Right ventricle myocardium inferior (tissue), 1 donor: ENCODE measurements at regions not wholly inside any gene's neighbourhood (a gene's known extent, or its start where the extent isn't known, plus 50 kb on each side); places are given as distances from the start of the nearest gene placed in this dataset.

Experiments
- ATAC-seq: fragments of 200-7000 bp; cut with Tn5 transposase; one replicate; pipeline ENCODE4 v1.9.1; 2020; ENCODE audit warnings: mild to moderate bottlenecking, moderate library complexity
- DNase-seq: peaks from one replicate; pipeline ENCODE4 v3.0.0; 2021; ENCODE audit errors: missing footprints
- intact Hi-C: fragments of 100-400 bp; cut with DNase I; formaldehyde crosslinking; loops from one replicate; pipeline ENCODE4 v1.11.0; 2022
- donor health status: DM: no; HTN: yes; CAD: no; lungs with severe emphysema.

DNA sequence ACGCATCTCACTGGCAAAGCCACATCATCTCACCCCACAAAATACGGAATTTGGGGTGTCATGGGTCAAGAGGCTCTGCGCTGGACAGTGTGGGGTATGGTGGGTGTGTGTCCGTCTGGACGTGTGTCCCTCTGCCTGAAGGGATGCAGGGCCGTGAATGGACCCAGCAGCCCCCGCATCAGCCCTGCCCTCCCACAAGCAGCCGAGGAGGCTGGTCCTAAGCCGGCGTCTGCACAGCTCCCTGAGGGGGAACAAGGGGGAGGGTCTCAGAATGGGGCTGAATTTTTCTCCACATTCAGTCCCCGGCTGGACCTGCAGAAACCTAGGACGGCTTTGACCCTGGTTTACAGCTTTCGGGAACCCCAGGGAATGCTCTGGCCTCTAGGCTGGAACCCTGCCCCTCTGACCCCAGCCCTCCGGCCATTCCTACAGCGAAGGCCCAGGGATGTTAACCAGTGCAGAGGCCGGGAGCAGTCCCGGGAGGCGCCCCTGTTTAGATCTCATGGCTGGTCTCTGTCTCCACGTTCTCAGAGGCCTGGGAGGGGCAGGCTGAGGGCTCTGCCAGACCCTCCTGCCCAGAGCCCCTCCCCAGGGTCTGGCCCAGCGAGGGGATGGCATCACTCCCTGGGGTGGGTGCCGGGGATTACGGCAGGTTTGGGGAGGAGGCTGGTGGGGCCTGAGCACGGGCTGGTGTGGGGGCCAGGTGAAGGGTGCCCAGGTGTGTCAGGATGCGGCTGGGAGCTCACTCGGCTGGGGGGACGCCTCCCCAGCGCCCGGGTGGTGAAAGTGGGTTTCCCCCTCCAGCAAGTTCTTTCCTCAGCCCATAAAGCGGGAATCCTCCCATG, 156.5 kb upstream of the C14orf180 start:
- DNase-seq (no peak), ATAC-seq (no peak)
- intact Hi-C loops: no loop called here

DNA sequence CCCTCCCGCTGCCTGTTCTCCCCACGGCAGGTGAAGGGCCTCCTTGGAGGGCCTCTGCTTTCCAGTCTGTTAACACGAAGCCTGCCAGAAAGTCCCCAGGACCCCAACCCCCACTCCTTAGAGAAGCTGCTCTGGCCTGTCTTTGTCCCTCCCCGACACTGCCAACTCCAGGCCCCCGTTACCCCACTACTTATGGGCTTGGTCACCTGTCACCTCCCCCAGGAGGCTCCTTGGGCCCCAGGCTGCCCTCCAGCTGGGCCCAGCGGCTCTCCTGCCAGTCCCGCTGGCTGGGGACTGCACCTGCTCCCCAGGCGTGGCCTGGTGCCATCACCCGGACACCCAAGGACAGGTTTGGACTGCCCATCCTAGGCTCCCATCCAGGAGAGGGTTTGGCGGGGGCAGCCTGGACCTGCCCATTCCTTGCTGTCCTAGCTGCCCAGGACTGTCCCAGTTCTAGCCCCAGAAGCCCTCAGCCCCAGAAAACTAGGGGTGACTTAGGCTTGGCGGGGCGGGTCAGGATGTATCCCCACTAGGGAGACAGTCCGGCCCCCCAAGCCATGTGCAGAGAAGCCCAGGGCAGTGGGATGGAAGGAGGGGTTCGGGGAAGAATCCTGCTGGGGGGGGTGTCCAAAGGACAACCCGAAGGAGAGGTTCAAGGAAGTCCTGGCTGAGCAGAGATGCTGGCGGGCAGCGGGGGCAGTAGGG, 155.7 kb upstream of the C14orf180 start:
- DNase-seq: no peak
- intact Hi-C loops: no loop called here

DNA sequence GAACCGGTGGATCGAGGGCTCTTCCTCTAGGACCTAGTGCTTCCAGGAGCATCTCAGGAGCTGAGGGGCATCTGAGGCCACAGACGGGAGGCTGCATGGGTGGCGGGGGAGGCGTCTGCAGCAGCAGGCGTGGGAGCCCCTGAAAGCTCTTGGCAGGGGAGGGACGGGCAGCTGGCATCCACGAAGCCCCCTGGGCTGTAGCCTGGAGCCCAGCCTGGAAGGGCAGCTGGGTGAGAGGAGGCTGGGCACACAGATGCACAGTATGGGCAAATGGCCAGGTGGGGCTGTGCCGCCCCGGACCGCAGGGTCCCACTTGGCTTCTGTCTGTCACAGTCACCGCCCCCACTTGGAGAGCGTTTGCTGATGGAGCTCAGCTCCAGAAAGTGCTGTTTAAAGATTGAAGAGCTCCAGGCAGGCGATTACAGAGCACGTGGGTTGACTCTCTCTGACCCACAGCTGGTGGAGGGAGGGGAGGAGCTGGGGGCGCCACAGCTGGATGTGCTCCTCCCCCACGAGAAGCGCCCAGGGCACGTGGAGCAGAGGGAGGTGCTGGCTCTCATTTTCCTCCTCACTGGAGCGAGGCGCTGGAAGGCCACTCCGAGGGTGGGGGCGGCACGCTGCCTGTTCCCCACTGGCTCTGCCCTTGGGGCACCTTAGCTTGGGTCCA, 155.0 kb upstream of the C14orf180 start:
- ATAC-seq: no peak

More for the DNA sequence above, 155.7 kb upstream of the C14orf180 start:
- no peak for ATAC-seq

DNA sequence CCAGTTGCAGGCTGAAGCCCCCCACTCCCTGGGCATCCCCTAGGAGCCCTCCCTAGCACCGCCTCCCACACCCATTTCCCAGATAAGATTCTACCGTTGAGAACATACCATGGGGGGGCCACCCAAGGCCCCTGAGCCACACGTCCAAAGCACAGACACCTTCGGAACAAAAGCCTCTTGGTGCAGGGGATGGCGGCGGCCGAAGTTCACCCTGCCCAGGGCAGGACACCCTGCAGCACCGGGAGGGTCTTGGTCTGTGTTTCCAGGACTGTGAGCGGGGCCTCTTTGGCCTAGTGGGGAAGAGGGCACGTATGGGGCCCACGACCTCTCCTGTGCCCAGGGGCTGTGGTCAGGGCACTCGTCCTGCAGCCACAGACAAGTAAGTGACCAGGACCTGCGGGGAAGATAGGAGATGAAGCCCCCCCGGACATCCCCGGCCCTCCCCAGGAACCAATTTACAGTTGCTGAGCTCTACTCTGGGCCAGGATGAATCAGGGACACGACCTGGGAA, 154.3 kb upstream of the C14orf180 start:
- ATAC-seq: no peak
- DNase-seq: no peak
- intact Hi-C loops: no loop called here

More for the DNA sequence above, 155.0 kb upstream of the C14orf180 start:
- intact Hi-C loops: no loop called here
- DNase-seq: no peak

DNA sequence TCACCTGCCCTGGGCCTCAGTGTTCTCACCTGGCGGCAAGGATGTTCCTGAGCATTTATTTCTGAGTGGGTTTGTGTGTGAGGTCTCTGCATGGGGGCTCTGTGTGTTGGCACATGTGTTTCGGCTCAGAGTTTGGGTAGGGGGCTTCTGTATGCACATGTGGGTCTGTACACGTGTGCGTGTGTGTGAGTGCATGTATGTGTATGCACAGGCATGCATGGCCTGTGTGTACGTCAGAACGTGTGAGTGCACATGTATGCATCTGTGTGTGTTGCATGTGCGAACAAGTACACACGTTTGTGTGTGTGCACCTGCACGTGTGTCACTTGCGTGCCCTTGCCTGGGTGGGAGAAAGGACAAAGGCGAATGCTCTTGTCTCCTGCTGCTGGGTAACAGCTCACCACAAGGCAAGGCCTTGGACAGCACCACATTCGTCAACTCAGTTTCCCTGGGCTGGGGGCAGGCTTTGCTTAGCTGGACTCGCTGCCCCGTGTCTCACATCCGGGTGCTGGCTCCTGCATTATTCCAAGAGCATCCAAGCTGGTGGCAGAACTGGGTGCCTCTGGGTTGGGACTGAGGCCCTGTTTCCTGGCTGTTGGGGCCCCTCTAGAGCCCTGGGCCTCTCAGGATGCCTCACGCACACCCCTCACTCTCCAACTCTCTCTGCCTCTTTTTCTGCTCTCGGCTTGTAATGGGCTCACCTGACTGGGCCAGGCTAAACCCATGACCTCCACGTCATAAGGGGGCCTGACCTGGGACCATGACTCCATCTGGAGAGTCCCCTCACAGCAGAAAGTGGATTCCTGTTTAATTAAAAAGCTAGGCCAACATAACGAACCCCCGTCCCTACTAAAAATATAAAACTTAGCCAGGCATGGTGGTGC, 153.6 kb upstream of the C14orf180 start:
- DNase-seq (no peak), ATAC-seq (no peak)
- intact Hi-C loops: no loop called here

DNA sequence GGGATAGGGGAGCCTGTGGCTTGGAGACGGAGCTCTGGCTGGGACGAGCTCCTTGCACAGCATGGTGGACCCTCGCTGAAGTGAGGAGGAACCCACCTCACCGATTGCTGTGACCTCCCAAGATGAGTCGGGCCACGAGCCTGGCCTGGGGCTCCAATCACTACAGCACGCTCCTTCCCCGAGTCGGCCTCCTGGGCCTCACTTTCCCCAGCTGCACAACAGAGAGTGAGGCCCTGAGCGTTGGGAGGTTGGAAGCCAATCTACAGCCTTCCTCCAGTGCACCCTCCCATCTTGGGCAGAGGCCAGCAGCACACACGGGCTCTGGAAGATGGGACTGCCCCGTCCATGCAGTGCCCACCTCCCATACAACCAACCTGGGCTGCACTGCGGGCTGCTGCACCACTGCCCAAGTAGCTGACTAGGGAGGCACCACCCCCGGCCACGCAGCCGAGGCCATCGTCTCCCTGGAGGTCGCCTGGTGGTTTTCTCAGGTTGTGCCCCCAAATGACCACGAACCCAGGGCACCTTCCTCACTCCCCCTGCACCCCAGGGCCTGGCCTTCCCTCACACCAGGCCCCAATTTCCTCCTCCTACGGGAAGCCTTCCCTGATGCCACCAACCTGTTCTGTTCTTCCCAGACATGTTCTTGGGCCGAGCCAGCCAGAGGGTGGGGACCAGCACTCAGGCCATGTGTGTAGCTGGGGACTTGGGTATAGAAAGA, 152.3 kb upstream of the C14orf180 start:
- DNase-seq (peak; percentile 57), ATAC-seq (no peak)
- intact Hi-C loops: no loop called here

DNA sequence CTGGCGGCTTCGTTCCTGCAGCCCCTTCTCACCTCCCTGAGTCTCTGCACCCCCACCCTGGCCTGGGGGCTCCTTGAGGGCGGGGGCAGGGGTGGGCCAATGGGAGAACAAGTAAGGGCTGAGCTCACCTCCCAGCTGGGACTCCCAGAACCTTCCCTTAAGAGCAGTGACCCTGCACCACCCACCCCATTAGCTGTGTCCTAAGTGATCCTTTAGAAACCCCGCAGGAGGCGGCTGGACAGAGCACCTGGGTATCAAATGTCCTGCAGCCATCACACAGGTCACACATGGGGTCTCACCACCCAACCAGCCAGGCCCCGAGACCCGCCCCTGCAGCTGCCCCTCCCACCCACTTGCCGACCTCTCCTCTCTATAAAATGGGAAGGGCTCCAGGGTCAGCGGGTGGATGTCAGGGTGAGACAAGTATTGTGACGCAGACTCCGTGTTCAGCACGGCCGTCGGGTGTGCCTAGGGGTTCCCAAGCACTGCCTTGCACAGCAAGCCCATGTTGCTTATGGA, 151.2 kb upstream of the C14orf180 start:
- DNase-seq (peak; percentile 42), ATAC-seq (no peak)
- intact Hi-C loops: no loop called here

DNA sequence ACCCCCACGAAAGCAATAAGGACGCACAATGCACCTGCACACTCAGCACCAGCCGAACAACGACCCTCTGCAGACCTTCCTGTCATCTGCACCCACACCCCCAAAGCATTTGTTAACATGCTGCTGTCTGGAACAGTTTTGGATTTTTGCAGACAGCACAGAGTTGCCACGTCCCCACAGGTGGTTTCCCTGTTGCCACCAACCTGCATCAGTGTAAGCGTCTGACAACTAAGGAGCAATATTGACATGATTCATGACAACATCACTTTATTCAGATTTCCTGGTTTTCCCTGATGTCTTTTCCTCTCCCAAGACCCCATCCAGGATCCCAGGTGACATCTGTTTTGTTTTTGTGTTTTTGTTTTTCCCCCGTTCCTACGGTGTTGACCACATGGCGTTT, 150.7 kb upstream of the C14orf180 start:
- intact Hi-C loops: no loop called here
- ATAC-seq: no peak
- DNase-seq: no peak

DNA sequence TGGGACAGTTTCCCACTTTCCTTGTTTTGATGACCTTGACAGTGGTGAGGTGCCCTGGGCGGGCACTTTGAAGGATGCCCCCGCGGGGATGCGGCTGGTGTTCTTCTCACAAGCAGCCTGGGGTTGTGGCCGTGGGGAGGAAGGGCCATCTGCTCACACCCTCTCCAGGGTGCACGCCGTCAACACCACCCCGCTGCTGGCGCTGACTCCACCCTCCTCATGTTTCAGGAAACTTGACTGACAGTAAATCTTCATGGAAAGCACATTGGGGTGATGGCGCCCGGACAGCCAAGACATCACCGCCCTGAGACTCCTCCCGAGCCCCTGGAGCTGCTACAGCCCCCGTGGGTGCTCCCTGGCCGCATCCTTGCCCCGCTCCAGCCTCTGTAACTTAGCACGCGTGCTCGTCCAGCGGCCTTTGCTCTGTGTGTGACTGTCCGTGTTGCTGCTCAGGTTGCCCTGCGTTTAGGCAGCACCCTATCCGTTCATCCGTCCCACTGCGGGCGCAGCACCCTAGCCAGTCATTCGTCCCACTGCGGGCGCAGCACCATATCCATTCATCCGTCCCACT, 150.2 kb upstream of the C14orf180 start:
- intact Hi-C loops: no loop called here
- no peak for ATAC-seq
- DNase-seq: peak; percentile 69

DNA sequence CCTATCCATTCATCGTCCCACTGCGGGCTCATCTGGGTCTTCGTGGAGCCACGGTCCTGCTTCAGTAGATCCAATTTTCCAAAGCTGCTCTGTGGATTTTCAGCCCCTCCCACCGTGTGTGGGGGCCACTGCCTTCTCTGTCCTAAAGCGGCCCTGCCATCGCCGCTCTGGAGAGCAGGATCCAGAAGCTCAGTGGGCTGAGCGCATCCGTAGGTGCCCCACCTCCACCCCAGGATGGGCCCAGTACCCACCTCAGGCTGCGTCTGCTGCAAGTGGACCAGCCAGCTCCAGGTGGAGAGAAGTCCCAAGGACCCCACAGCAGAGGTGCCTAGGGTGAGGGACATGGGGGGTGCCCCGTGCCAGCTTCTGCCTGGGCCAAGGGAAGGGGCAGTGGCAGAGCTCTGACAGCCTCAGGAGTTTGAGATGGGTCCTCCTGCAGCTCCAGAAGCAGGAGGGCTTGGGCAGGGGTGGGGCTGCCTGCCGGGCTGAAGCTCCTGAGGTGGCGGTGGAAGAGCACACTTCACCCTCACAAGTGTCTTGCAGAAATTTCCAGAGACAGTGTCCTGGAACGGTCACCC, 148.1 kb upstream of the C14orf180 start:
- DNase-seq (no peak), ATAC-seq (no peak)
- intact Hi-C loops: no loop called here

DNA sequence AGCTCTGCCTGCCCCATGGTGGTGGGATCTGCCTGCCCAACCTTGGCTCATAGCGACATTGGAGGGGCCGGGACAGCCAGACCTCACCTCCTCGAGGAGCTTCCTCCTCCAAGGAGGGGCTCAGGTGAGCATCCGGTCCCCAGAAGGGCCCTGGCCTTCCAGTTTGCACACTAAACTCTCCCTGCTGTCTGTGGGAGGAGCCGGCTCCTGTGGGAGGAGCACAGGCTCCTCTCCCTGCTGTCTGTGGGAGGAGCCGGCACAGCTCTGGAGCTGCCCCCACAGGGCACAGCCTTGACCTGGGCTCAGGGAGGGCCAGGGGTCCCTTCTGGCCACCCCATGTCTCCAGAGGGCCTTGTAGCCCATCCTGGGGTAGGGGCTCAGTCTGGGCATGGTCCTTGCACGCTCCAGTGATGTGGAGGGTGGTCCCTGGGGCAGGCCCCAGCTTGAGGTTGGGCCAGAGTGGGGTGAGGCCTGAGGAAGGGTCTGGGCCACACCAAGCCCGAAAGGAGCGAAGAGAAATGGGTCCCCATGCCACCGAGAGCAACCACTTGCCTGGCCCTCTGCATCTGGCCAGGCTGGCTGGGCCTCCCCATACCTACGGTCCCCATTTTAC, 147.5 kb upstream of the C14orf180 start:
- DNase-seq (peak; percentile 13), ATAC-seq (no peak)
- intact Hi-C loops: no loop called here

DNA sequence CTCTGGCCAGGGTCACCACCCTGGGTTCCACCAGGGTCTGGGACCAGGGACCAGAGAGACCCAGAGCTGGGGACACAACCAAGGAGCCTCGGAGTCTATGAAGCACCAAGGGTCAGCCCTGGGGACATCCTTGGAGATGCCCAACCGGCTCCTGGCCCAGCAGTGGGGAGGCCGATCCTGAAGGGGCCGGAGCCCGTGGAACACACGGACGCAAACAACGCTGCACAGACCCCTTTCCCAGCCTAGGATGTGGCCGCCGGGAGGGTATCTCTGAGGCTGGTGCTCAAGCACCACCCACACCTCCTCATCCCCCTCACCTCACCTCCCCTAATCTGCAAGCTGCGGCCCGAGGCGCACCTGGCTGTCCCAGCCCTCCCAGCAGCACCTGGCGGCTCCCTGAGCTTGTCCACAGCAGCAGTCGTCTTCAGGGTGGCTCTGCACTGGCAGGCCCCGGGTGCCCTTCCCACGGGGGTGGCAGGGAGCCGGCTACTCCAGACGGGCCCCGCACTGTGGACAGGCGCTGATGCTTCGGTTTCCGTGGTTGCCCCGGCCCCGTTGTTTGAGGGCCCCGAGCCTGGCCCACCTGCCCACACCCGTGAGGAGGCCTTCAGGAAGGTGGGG, 146.8 kb upstream of the C14orf180 start:
- peak; percentile 39 for DNase-seq
- no peak for ATAC-seq
- intact Hi-C loops: no loop called here

DNA sequence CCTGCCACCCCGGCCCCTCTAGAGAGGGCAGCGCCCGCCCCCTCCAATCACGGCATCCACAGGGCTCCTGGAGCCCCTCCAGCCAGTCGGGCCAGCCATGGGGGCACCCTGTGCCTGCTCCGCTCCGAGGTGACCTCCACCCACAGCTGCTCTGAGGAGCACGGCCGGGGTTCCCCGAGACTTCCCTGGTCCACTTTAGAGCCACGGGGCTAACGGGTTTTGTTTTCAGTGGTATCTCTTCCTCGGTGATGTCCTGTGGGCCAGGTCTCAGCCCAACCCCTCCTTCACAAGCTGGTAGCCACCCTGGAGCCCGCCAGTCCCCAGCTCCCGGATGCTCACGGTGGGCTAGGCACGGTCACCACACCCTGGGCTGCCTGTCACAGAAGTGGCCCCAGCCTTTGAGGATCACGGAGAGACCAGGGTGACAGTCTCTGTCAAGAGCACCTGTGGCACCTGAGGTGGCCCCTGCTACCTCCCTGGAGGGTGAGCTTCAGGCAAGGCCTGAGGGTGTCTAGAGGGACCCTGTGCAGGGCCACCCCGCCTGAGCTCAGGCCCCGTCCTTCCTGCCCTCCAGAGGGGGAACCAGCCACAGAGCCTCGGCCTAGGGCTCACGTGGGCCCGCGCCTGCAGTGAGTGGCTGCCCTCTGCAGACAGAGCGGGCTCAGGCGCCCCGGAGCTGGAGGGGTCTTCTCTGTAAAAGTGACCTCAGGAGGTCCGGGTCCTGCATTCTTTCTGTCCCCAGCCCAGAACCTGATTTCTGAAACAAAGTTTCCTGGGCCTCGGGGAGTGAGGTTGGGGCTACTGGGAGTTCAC, 146.0 kb upstream of the C14orf180 start:
- intact Hi-C loops: no loop called here
- DNase-seq (peak; percentile 55), ATAC-seq (no peak)

DNA sequence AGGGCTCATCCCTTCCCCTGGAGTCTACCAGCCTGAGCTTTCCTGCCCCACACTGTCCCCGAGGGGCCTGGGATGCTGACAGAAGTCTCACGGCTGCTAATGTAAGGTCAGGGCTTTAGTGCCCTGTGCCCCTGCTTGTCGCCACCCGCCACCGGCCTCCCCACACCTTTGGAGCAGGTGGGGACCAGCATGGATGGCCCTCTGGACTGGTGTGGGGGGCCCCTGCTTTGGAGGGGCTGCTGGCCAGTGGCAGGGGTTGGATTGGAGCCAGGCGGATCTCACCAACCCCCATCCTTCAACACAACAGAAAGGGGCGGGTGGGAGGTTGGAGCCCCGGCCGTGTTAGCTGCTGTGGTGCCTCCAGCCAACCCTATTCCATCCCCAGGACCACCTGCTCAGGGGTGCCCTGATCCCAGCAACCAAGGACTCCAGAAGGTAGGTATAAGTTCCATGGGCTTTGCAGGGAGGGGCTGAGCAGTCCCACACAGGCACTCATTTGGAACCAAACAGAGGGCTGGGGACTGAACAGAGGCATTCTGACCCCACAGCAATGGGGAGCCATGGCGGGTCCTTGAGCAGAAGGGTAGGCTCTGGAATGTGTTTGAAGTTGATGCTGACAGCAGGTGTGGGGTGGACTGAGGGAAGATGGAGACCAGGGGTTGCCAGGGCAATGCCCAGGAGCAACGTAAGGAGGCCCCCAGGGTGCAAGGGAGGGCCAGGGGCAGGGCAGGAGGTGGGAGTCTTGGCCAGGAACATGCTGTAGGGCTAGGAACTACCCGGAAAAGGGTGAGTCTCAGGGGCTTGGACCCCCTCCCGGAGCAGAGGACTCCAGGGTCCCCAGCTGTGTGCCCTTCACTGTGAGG, 145.1 kb upstream of the C14orf180 start:
- intact Hi-C loops: no loop called here
- ATAC-seq: no peak
- peak; percentile 21 for DNase-seq
